Left lung (tissue), 4 donors: ENCODE measurements at regions not wholly inside any gene's neighbourhood (a gene's known extent, or its start where the extent isn't known, plus 50 kb on each side); places are given as distances from the start of the nearest gene placed in this dataset.

Experiments used
- ATAC-seq: fragments of 200-7000 bp; cut with Tn5 transposase; one replicate; pipeline ENCODE4 v1.9.1; 2020; ENCODE audit warnings: moderate library complexity
- DNase-seq, 4 donors: peaks; one replicate each; pipeline ENCODE4 v3.0.0-alpha.2; 2013 to 2020
- H3K27ac ChIP-seq, 2 donors: fragments of 200-600 bp; sonication (generic) in 1 of 2; one replicate each; pipeline versions ENCODE4 v1.5.0 to v1.8.0; 2020 to 2021
- H3K27me3 ChIP-seq, 2 donors: fragments of 200-600 bp; sonication (generic) in 1 of 2; one replicate each; pipeline versions ENCODE4 v1.5.0 to v1.8.0; 2020 to 2021
- H3K36me3 ChIP-seq, 2 donors: fragments of 200-600 bp; sonication (generic) in 1 of 2; one replicate each; pipeline versions ENCODE4 v1.5.0 to v1.8.0; 2020 to 2021
- H3K4me1 ChIP-seq, 2 donors: fragments of 200-600 bp; one replicate each; pipeline ENCODE4 v1.8.0; 2021
- H3K4me3 ChIP-seq, 2 donors: fragments of 200-600 bp; sonication (generic) in 1 of 2; one replicate each; pipeline versions ENCODE4 v1.5.0 to v1.8.0; 2020 to 2021; ENCODE audit warnings: mild to moderate bottlenecking in 1 of 2
- H3K9me3 ChIP-seq, 2 donors: fragments of 200-600 bp; sonication (generic) in 1 of 2; one replicate each; pipeline versions ENCODE4 v1.5.0 to v1.8.0; 2020 to 2021
- CTCF ChIP-seq, 2 donors: fragments of 200-600 bp; sonication (generic) in 1 of 2; IDR thresholded peaks; one replicate each; pipeline versions ENCODE4 v1.5.0 to v1.8.0; 2021; ENCODE audit warnings: antibody characterized with exemption in 2 of 2
- intact Hi-C, 2 donors: fragments of 100-400 bp; cut with DNase I; formaldehyde crosslinking; loops; one replicate each; pipeline versions ENCODE4 v1.11.2 to v1.14.2; 2022
- donor health status: DM: no; HTN: yes; CAD: no.
- donor health status: DM: no; HTN: no; CAD: no.

DNA sequence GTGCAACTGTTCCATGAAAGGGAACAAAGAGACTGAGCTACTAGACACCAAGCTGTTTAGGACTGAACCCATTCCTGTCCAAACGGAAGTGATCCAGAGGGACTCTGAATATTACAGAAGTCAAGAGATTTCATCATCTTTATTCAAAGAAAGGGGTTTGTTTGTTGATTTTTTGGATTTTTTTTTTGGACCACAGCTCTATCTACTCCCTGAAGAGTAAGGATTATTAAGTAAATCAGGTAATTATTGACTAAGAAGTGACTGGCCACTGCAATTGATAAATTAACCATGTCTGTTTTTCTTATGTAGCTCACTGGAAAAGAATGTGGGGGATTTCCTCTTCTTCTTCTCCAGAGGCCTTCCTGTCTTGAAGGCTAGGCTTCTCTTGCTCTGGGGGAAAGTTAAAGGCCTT, 146.6 kb upstream of the TPM1 start:
- H3K27me3 ChIP-seq: no peaks in the 10 kb centered on the region
- intact Hi-C loops: no loop called here
- H3K9me3 ChIP-seq: no peaks in the 10 kb centered on the region
- DNase-seq (no peak), ATAC-seq (no peak)
- H3K4me3 ChIP-seq: no peak overlapping the region
- peaks cover 16 to 23% of the 10 kb centered on the region in 2 donors for H3K4me1 ChIP-seq
- H3K36me3 ChIP-seq: no peaks in the 10 kb centered on the region
- no peak for TF ChIP-seq CTCF (IDR thresholded peaks at IDR 0.05)
- peak overlapping the region; percentile 58 to 69 for H3K27ac ChIP-seq

GRCh38 chr15:62896380-62896866, 146.1 kb upstream of the TPM1 start:
- Histone ChIP-seq H3K27me3 (no peaks in the 10 kb centered on the region), H3K36me3 (no peaks in the 10 kb centered on the region), H3K9me3 (no peaks in the 10 kb centered on the region), H3K4me1 (peaks cover 16 to 27% of the 10 kb centered on the region in 2 donors), H3K4me3 (no peak overlapping the region), H3K27ac (peak overlapping the region; percentile 58 to 69)
- DNase-seq (no peak), ATAC-seq (no peak)
- intact Hi-C loops: no loop called here
- no peak for TF ChIP-seq CTCF (IDR thresholded peaks at IDR 0.05)

DNA sequence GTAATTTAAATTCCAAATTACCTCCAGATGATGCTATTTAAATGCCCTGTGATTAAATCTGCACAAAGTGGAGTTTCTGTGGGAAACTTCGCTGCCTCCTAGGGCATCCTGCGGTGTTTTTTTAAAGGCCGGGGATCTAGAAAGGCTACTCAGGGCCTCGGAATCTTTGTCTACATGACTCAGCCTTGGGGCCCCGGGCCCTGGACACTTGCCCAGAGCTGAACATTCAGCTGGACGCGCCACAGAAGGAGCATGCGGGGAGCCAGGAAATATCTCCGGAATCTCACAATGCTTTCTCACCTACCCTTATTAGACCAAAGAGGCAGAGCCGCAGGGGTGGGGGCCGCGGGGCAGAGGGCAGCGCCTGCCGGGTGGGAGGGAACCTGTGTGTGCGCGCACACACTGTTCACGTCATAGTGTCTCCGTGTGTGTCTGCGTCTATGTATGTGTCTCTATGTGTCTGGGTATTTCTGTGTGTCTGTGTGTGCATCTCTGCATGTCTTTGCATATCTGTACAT, 145.5 kb upstream of the TPM1 start:
- Histone ChIP-seq H3K27me3 (no peaks in the 10 kb centered on the region), H3K4me3 (no peak overlapping the region), H3K9me3 (no peaks in the 10 kb centered on the region), H3K36me3 (no peaks in the 10 kb centered on the region), H3K27ac (peak overlapping the region; percentile 58 to 69), H3K4me1 (peaks cover 16 to 27% of the 10 kb centered on the region in 2 donors)
- peak; percentile 96 for ATAC-seq
- no peak for TF ChIP-seq CTCF (IDR thresholded peaks at IDR 0.05)
- DNase-seq: peak; percentile 67 to 89 (median 86)
- intact Hi-C loops: no loop called here

GRCh38 chr15:62897634-62898033, 144.9 kb upstream of the TPM1 start:
- Histone ChIP-seq H3K4me3 (no peak overlapping the region), H3K27ac (no peak overlapping the region), H3K36me3 (no peaks in the 10 kb centered on the region), H3K27me3 (no peaks in the 10 kb centered on the region), H3K4me1 (peaks cover 16 to 27% of the 10 kb centered on the region in 2 donors), H3K9me3 (no peaks in the 10 kb centered on the region)
- ATAC-seq (no peak), DNase-seq (no peak)
- no peak for TF ChIP-seq CTCF (IDR thresholded peaks at IDR 0.05)
- intact Hi-C loops: no loop called here

- Histone ChIP-seq H3K27me3 (no peaks in the 10 kb centered on the region), H3K4me3 (no peak overlapping the region), H3K4me1 (peaks cover 16 to 27% of the 10 kb centered on the region in 2 donors), H3K9me3 (no peaks in the 10 kb centered on the region), H3K27ac (no peak overlapping the region), H3K36me3 (no peaks in the 10 kb centered on the region)
- intact Hi-C loops: no loop called here
- DNase-seq (no peak), ATAC-seq (no peak)
- no peak for TF ChIP-seq CTCF (IDR thresholded peaks at IDR 0.05)
These were observed 143.5 kb upstream of the TPM1 start for GRCh38 chr15:62899090-62899493.
